H1 (cell line): ENCODE measurements at regions not wholly inside any gene's neighbourhood (a gene's known extent, or its start where the extent isn't known, plus 50 kb on each side); places are given as distances from the start of the nearest gene placed in this dataset.

Experiments
- CTCF ChIA-PET: fragments of 300-600 bp; sonication (Branson Sonifier 250); formaldehyde crosslinking; loops from one replicate; lab custom pipeline; 2021; ENCODE audit not compliant: partially characterized antibody; lab: Charles Lee
- POLR2A ChIA-PET: fragments of 300-600 bp; sonication (Branson Sonifier 250); formaldehyde crosslinking; loops from one replicate; lab custom pipeline; 2021; ENCODE audit warnings: inconsistent platforms; ENCODE audit not compliant: partially characterized antibody; lab: Charles Lee
- DNase-seq, 2 experiments: peaks; one replicate each; pipeline versions ENCODE4 v3.0.0 to v3.0.0-alpha.2; 2010 to 2022; ENCODE audit warnings: low spot score in 2 of 2, low read depth in 1 of 2, mixed read lengths in 1 of 2
- FAIRE-seq: peaks from 2 replicates; lab custom pipeline; 2011; peaks lifted over from hg19 to GRCh38; lab: Jason Lieb, UNC
- H2AFZ ChIP-seq: 2 replicates; pipeline ENCODE4 v1.8.1; 2012; ENCODE audit warnings: low read length, inconsistent platforms
- H2AK5ac ChIP-seq: 2 replicates; pipeline ENCODE4 v1.6.1; 2013; ENCODE audit warnings: low read depth, low read length
- H2BK120ac ChIP-seq: replicated peaks from 2 replicates; pipeline ENCODE3; 2013; ENCODE audit warnings: low read depth, low read length, inconsistent platforms
- H2BK12ac ChIP-seq: 2 replicates; pipeline ENCODE4 v1.6.1; 2013; ENCODE audit warnings: low read depth, low read length
- H2BK15ac ChIP-seq: 2 replicates; pipeline ENCODE4 v1.6.1; 2013; ENCODE audit warnings: low read length
- H2BK20ac ChIP-seq: 2 replicates; pipeline ENCODE4 v1.6.1; 2013; ENCODE audit warnings: low read length
- H2BK5ac ChIP-seq: 2 replicates; pipeline ENCODE4 v1.6.1; 2013; ENCODE audit warnings: low read depth, low read length
- H3K14ac ChIP-seq: 2 replicates; pipeline ENCODE4 v1.6.1; 2013; ENCODE audit warnings: inconsistent platforms; ENCODE audit not compliant: insufficient read length
- H3K18ac ChIP-seq: 2 replicates; pipeline ENCODE4 v1.6.1; 2013; ENCODE audit warnings: low read length; ENCODE audit errors: extremely low read depth
- H3K23ac ChIP-seq: 2 replicates; pipeline ENCODE4 v1.6.1; 2013; ENCODE audit warnings: inconsistent platforms; ENCODE audit not compliant: insufficient read length
- H3K23me2 ChIP-seq: 2 replicates; pipeline ENCODE4 v1.6.1; 2013; ENCODE audit warnings: low read depth, low read length
- H3K27ac ChIP-seq: 2 replicates; pipeline ENCODE4 v1.6.1; 2011; ENCODE audit warnings: low read depth, low read length, inconsistent platforms
- H3K27me3 ChIP-seq, 4 experiments: replicated peaks in 1 of 4; 1 replicate in 1 of 4; 2 replicates in 3 of 4; pipeline versions ENCODE4 v1.6.1 to v1.8.1; 2011 to 2013; ENCODE audit warnings: low read length in 3 of 4, mild to moderate bottlenecking in 3 of 4, inconsistent platforms in 2 of 4, mixed read lengths in 2 of 4, moderate library complexity in 1 of 4; ENCODE audit not compliant: control insufficient read depth in 3 of 4, insufficient read depth in 3 of 4; ENCODE audit errors: extremely low read depth in 1 of 4
- H3K36me3 ChIP-seq, 4 experiments: 2 replicates each; pipeline versions ENCODE4 v1.6.1 to v1.8.1; 2011 to 2013; ENCODE audit warnings: mild to moderate bottlenecking in 4 of 4, low read length in 3 of 4, moderate library complexity in 2 of 4, control low read depth in 1 of 4, inconsistent platforms in 1 of 4; ENCODE audit not compliant: insufficient read depth in 4 of 4, control insufficient read depth in 2 of 4
- H3K4ac ChIP-seq: replicated peaks from 2 replicates; pipeline ENCODE3; 2013; ENCODE audit warnings: low read length, low read depth, mixed read lengths, inconsistent platforms; ENCODE audit not compliant: insufficient read length
- H3K4me1 ChIP-seq, 4 experiments: replicated peaks in 1 of 4; 1 replicate in 1 of 4; 2 replicates in 3 of 4; pipeline versions ENCODE4 v1.6.1 to v1.8.1; 2011 to 2013; ENCODE audit warnings: low read length in 3 of 4, inconsistent platforms in 2 of 4, mixed read lengths in 1 of 4; ENCODE audit not compliant: insufficient read depth in 4 of 4, control insufficient read depth in 3 of 4
- H3K4me2 ChIP-seq, 2 experiments: 2 replicates each; pipeline versions ENCODE4 v1.6.1 to v1.8.1; 2011 to 2013; ENCODE audit warnings: low read depth in 2 of 2, low read length in 2 of 2, control low read depth in 1 of 2, inconsistent platforms in 1 of 2, mild to moderate bottlenecking in 1 of 2; ENCODE audit not compliant: insufficient read depth in 1 of 2
- H3K4me3 ChIP-seq, 4 experiments: fragments of 200-600, 300-600 bp in 1 of 4; sonication (generic), shearing (Covaris generic), sonication (Bioruptor Twin) in 1 of 4; 2 replicates each; pipeline versions ENCODE4 v1.5.1 to v1.8.1; 2011 to 2016; ENCODE audit warnings: low read length in 4 of 4, low read depth in 3 of 4, control low read depth in 2 of 4, inconsistent platforms in 2 of 4, mild to moderate bottlenecking in 2 of 4, mixed read lengths in 1 of 4, moderate library complexity in 1 of 4; ENCODE audit not compliant: insufficient read depth in 2 of 4; ENCODE audit errors: extremely low read depth in 1 of 4
- H3K56ac ChIP-seq: replicated peaks from 2 replicates; pipeline ENCODE3; 2013; ENCODE audit warnings: low read depth, mild to moderate bottlenecking, mixed read lengths, low read length, inconsistent platforms; ENCODE audit not compliant: insufficient read length
- H3K79me1 ChIP-seq: 2 replicates; pipeline ENCODE4 v1.6.1; 2013; ENCODE audit warnings: low read depth, low read length, control low read depth
- H3K79me2 ChIP-seq, 2 experiments: 2 replicates each; pipeline versions ENCODE4 v1.6.1 to v1.8.1; 2012 to 2013; ENCODE audit warnings: low read length in 2 of 2, mild to moderate bottlenecking in 2 of 2, inconsistent platforms in 1 of 2; ENCODE audit not compliant: insufficient read depth in 2 of 2, control insufficient read depth in 1 of 2
- H3K9ac ChIP-seq, 4 experiments: replicated peaks in 1 of 4; 1 replicate in 1 of 4; 2 replicates in 3 of 4; pipeline versions ENCODE4 v1.6.1 to v1.8.1; 2011 to 2013; ENCODE audit warnings: low read depth in 3 of 4, low read length in 3 of 4, control low read depth in 2 of 4, mild to moderate bottlenecking in 2 of 4, moderate library complexity in 2 of 4, inconsistent platforms in 1 of 4; ENCODE audit errors: extremely low read depth in 1 of 4
- H3K9me3 ChIP-seq, 2 experiments: 2 replicates each; pipeline versions ENCODE4 v1.6.1 to v1.8.1; 2012 to 2013; ENCODE audit warnings: mild to moderate bottlenecking in 2 of 2, moderate library complexity in 2 of 2, control low read depth in 1 of 2, inconsistent platforms in 1 of 2, low read depth in 1 of 2, low read length in 1 of 2, mixed read lengths in 1 of 2; ENCODE audit not compliant: insufficient read depth in 2 of 2
- H4K20me1 ChIP-seq, 2 experiments: replicated peaks in 1 of 2; 2 replicates each; pipeline versions ENCODE3 to v1.8.1; 2011 to 2013; ENCODE audit warnings: inconsistent platforms in 2 of 2, low read length in 2 of 2, mild to moderate bottlenecking in 1 of 2; ENCODE audit not compliant: insufficient read depth in 2 of 2, control insufficient read depth in 1 of 2
- H4K5ac ChIP-seq: 2 replicates; pipeline ENCODE4 v1.6.1; 2013; ENCODE audit warnings: low read length, low read depth, mixed read lengths, inconsistent platforms; ENCODE audit not compliant: insufficient read length
- H4K8ac ChIP-seq: 2 replicates; pipeline ENCODE4 v1.8.0; 2013; ENCODE audit warnings: mild to moderate bottlenecking, moderate library complexity, low read length, inconsistent platforms; ENCODE audit not compliant: insufficient read depth; ENCODE audit errors: extremely low read depth
- H4K91ac ChIP-seq: replicated peaks from 2 replicates; pipeline ENCODE3; 2013; ENCODE audit warnings: low read length, mixed read lengths, inconsistent platforms; ENCODE audit not compliant: insufficient read length
- BRCA1 ChIP-seq: IDR thresholded peaks from 2 replicates; pipeline ENCODE4 v1.6.1; 2012; ENCODE audit warnings: low read depth, low read length, improper control_type of control experiment
- CEBPB ChIP-seq: IDR thresholded peaks from 2 replicates; pipeline ENCODE4 v1.6.1; 2012; ENCODE audit warnings: low read depth, low read length
- JUN ChIP-seq: IDR thresholded peaks from 2 replicates; pipeline ENCODE4 v1.6.1; 2011; ENCODE audit warnings: low read depth, mild to moderate bottlenecking, improper control_type of control experiment, low read length
- KDM5A ChIP-seq: fragments of 200-600 bp; IDR thresholded peaks from 2 replicates; pipeline ENCODE4 v1.7.1; 2012; ENCODE audit warnings: mild to moderate bottlenecking, low read length, inconsistent platforms, mixed read lengths
- MAX ChIP-seq: IDR thresholded peaks from 2 replicates; pipeline ENCODE4 v1.6.1; 2012; ENCODE audit warnings: inconsistent platforms
- POLR2A ChIP-seq, 2 experiments: IDR thresholded peaks; 1 replicate in 1 of 2; 2 replicates in 1 of 2; pipeline ENCODE4 v1.6.1; 2011; ENCODE audit warnings: low read depth in 2 of 2, low read length in 2 of 2, mild to moderate bottlenecking in 2 of 2; ENCODE audit errors: control extremely low read depth in 1 of 2
- POLR2AphosphoS5 ChIP-seq: IDR thresholded peaks from 2 replicates; pipeline ENCODE4 v1.6.1; 2011; ENCODE audit warnings: low read depth, low read length
- RAD21 ChIP-seq, 2 experiments: IDR thresholded peaks in 1 of 2; conservative IDR thresholded peaks in 1 of 2; 2 replicates each; pipeline ENCODE4 v1.6.1; 2011; ENCODE audit warnings: low read depth in 2 of 2, low read length in 2 of 2, improper control_type of control experiment in 1 of 2, inconsistent platforms in 1 of 2, mild to moderate bottlenecking in 1 of 2, moderate library complexity in 1 of 2
- RFX5 ChIP-seq: IDR thresholded peaks from 2 replicates; pipeline ENCODE4 v1.6.1; 2011; ENCODE audit warnings: low read depth, low read length, improper control_type of control experiment, borderline replicate concordance
- SIX5 ChIP-seq: IDR thresholded peaks from 2 replicates; pipeline ENCODE4 v1.6.1; 2011; ENCODE audit warnings: mild to moderate bottlenecking, low read depth, low read length
- SP2 ChIP-seq: IDR thresholded peaks from 2 replicates; pipeline ENCODE4 v1.6.1; 2012; ENCODE audit warnings: mild to moderate bottlenecking, low read length, inconsistent platforms
- TAF7 ChIP-seq: optimal IDR thresholded peaks from 2 replicates; pipeline ENCODE3; 2011; ENCODE audit warnings: low read depth, mild to moderate bottlenecking, inconsistent platforms, low read length, moderate library complexity, borderline replicate concordance
- TBP ChIP-seq: IDR thresholded peaks from 2 replicates; pipeline ENCODE4 v1.6.1; 2011; ENCODE audit warnings: low read depth, low read length, improper control_type of control experiment
- TCF12 ChIP-seq: IDR thresholded peaks from 2 replicates; pipeline ENCODE4 v1.6.1; 2011; ENCODE audit warnings: low read depth, mild to moderate bottlenecking, low read length
- USF2 ChIP-seq: IDR thresholded peaks from 2 replicates; pipeline ENCODE4 v1.6.1; 2011; ENCODE audit warnings: low read length, improper control_type of control experiment
- YY1 ChIP-seq: IDR thresholded peaks from 2 replicates; pipeline ENCODE4 v1.6.1; 2011; ENCODE audit warnings: low read depth, mild to moderate bottlenecking, low read length
- WGBS, 2 experiments: shearing (Covaris generic) in 1 of 2; methylation state at CpG; one replicate each; pipeline versions ENCODE4 v1.1.6 to v1.1.7; 2013 to 2015; ENCODE audit warnings: low lambda C conversion rate in 2 of 2, mixed read lengths in 2 of 2, inconsistent platforms in 1 of 2, low coverage in 1 of 2, missing lambda C conversion rate in 1 of 2; ENCODE audit not compliant: insufficient replicate concordance in 2 of 2, insufficient coverage in 1 of 2, insufficient read length in 1 of 2; ENCODE audit errors: extremely low coverage in 1 of 2, missing lambda C conversion rate in 1 of 2; 5-methylcytosine and 5-hydroxymethylcytosine counted together

GRCh38 chr2:188810586-188810985 is 163.6 kb upstream of the COL3A1 start:
- Histone ChIP-seq H3K4ac (no peak overlapping the region), H3K14ac (no peak overlapping the region), H3K27ac (no peak overlapping the region), H2BK15ac (no peak overlapping the region), H3K4me1 (no peaks in the 10 kb centered on the region), H4K5ac (no peak overlapping the region), H2AFZ (no peak overlapping the region), H2BK12ac (no peak overlapping the region), H3K18ac (no peak overlapping the region), H3K4me2 (no peak overlapping the region), H2BK5ac (no peak overlapping the region), H3K9me3 (no peaks in the 10 kb centered on the region), H3K56ac (no peak overlapping the region), H3K9ac (no peak overlapping the region), H3K79me2 (no peaks in the 10 kb centered on the region), H2BK120ac (no peak overlapping the region), H2AK5ac (no peak overlapping the region), H3K23ac (no peak overlapping the region), H4K91ac (no peak overlapping the region), H3K4me3 (no peak overlapping the region), H3K27me3 (no peaks in the 10 kb centered on the region), H3K79me1 (no peaks in the 10 kb centered on the region), H4K8ac (no peak overlapping the region), H3K36me3 (no peaks in the 10 kb centered on the region), H2BK20ac (no peak overlapping the region), H3K23me2 (no peaks in the 10 kb centered on the region), H4K20me1 (no peaks in the 10 kb centered on the region)
- DNase-seq: no peak
- CTCF ChIA-PET: no interaction called here
- POLR2A ChIA-PET: no interaction called here
- no peak for FAIRE-seq
- 85% methylated on average over 2 of the region's 2 CpGs; no CpG with 5 or more reads in 1 of the 2 experiments for WGBS, 2 experiments
- TF ChIP-seq TAF7 (no peak), CEBPB (no peak), YY1 (no peak), RFX5 (no peak), MAX (no peak), POLR2A (IDR thresholded peaks at IDR 0.05; ENCODE audit: control extremely low read depth in 1 of 2, low read depth in 2 of 2, low read length in 2 of 2) (no peak), TCF12 (no peak), BRCA1 (no peak), TBP (no peak), SIX5 (no peak), POLR2AphosphoS5 (no peak), KDM5A (no peak), RAD21 (IDR thresholded peaks at IDR 0.05 in 1 of 2, conservative IDR thresholded peaks at IDR 0.05 in 1 of 2; ENCODE audit: low read depth in 2 of 2, low read length in 2 of 2) (no peak), SP2 (no peak), JUN (no peak), USF2 (no peak)
